ENCODE measurements at regions not wholly inside any gene's neighbourhood (a gene's known extent, or its start where the extent isn't known, plus 50 kb on each side); places are given as distances from the start of the nearest gene placed in this dataset.

- no peak for DNase-seq
Measured at GRCh38 chr3:94179059-94179458, 116.2 kb downstream of the NSUN3 start.

GRCh38 chr3:94183551-94183950 is 120.7 kb downstream of the NSUN3 start:
- no peak for DNase-seq

GRCh38 chr3:94184781-94185180 is 121.9 kb downstream of the NSUN3 start:
- no peak for DNase-seq

- no peak for DNase-seq
Measured at GRCh38 chr3:94185753-94186152, 122.9 kb downstream of the NSUN3 start.

- DNase-seq, result no peak
Measured at GRCh38 chr3:94187697-94188096, 124.8 kb downstream of the NSUN3 start.

- DNase-seq, result no peak
Measured at GRCh38 chr3:94195381-94195780, 132.5 kb downstream of the NSUN3 start.

GRCh38 chr3:94206291-94206690 is 143.4 kb downstream of the NSUN3 start:
- no peak for DNase-seq

- no peak for DNase-seq
Measured at GRCh38 chr3:94210256-94210655, 147.4 kb downstream of the NSUN3 start.

GRCh38 chr3:94217406-94217805 is 154.5 kb downstream of the NSUN3 start:
- no peak for DNase-seq

GRCh38 chr3:94220426-94220825 is 157.6 kb downstream of the NSUN3 start:
- DNase-seq, result no peak

- DNase-seq, result no peak
Measured at GRCh38 chr3:94221829-94222228, 159.0 kb downstream of the NSUN3 start.

- no peak for DNase-seq
Measured at GRCh38 chr3:94225148-94225865, 162.4 kb downstream of the NSUN3 start.

GRCh38 chr3:94226078-94226477 is 163.2 kb downstream of the NSUN3 start:
- DNase-seq, result no peak

- no peak for DNase-seq
Measured at GRCh38 chr3:94232921-94233320, 170.1 kb downstream of the NSUN3 start.

- DNase-seq, result peak; percentile 13
Measured at GRCh38 chr3:94234177-94234788, 171.4 kb downstream of the NSUN3 start.

GRCh38 chr3:94241986-94242385 is 179.1 kb downstream of the NSUN3 start:
- no peak for DNase-seq

- DNase-seq, result no peak
Measured at GRCh38 chr3:94246171-94246570, 183.3 kb downstream of the NSUN3 start.

GRCh38 chr3:94248042-94248441 is 185.2 kb downstream of the NSUN3 start:
- DNase-seq, result no peak

GRCh38 chr3:94249491-94250079 is 186.7 kb downstream of the NSUN3 start:
- peak; percentile 18 for DNase-seq

- no peak for DNase-seq
Measured at GRCh38 chr3:94251566-94251965, 188.7 kb downstream of the NSUN3 start.

GRCh38 chr3:94252316-94252715 is 189.5 kb downstream of the NSUN3 start:
- no peak for DNase-seq

- DNase-seq, result no peak
Measured at GRCh38 chr3:94256888-94257813, 194.3 kb downstream of the NSUN3 start.

- DNase-seq, result no peak
Measured at GRCh38 chr3:94258851-94259250, 196.0 kb downstream of the NSUN3 start.

Measured in DMS 273 treated with DMSO at 0.1 percent for 48 hours (cell line).